ENCODE measurements at regions not wholly inside any gene's neighbourhood (a gene's known extent, or its start where the extent isn't known, plus 50 kb on each side); places are given as distances from the start of the nearest gene placed in this dataset.

- Mint-ChIP-seq H3K4me1 (ENCODE audit: low read depth) (no peaks in the 10 kb centered on the region), H3K9me3 (no peaks in the 10 kb centered on the region), H3K4me3 (no peak overlapping the region), H3K27ac (no peak overlapping the region), H3K27me3 (peaks cover 7% of the 10 kb centered on the region), H3K36me3 (ENCODE audit: low read depth) (no peaks in the 10 kb centered on the region)
- ChIA-PET POLR2A (no interaction called here), CTCF (no interaction called here)
- no peak for TF ChIP-seq CTCF (IDR thresholded peaks at IDR 0.05)
- DNase-seq (no peak), ATAC-seq (no peak)
- intact Hi-C loops (cut with micrococcal nuclease): no loop called here
These were observed 147.9 kb upstream of the GAP43 start for GRCh38 chr3:115475178-115476041.

- Mint-ChIP-seq H3K27me3 (peaks cover 8% of the 10 kb centered on the region), H3K27ac (no peak overlapping the region), H3K36me3 (ENCODE audit: low read depth) (no peaks in the 10 kb centered on the region), H3K4me3 (no peak overlapping the region), H3K9me3 (no peaks in the 10 kb centered on the region), H3K4me1 (ENCODE audit: low read depth) (no peaks in the 10 kb centered on the region)
- TF ChIP-seq CTCF (IDR thresholded peaks at IDR 0.05): no peak
- POLR2A ChIA-PET: no interaction called here
- DNase-seq (no peak), ATAC-seq (no peak)
- CTCF ChIA-PET: no interaction called here
- intact Hi-C loops (cut with micrococcal nuclease): no loop called here
These were observed 146.8 kb upstream of the GAP43 start for GRCh38 chr3:115476472-115476871.

GRCh38 chr3:115478359-115478758 lies 145.0 kb upstream of the GAP43 start:
- intact Hi-C loops (cut with micrococcal nuclease): no loop called here
- peaks cover 3% of the 10 kb centered on the region for H3K9me3 Mint-ChIP-seq
- POLR2A ChIA-PET: no interaction called here
- H3K27ac Mint-ChIP-seq: no peak overlapping the region
- H3K4me1 Mint-ChIP-seq (ENCODE audit: low read depth): no peaks in the 10 kb centered on the region
- no peak for ATAC-seq
- H3K27me3 Mint-ChIP-seq: peaks cover 5% of the 10 kb centered on the region
- DNase-seq: no peak
- CTCF ChIA-PET: no interaction called here
- no peak overlapping the region for H3K4me3 Mint-ChIP-seq
- TF ChIP-seq CTCF (IDR thresholded peaks at IDR 0.05): no peak
- no peaks in the 10 kb centered on the region for H3K36me3 Mint-ChIP-seq (ENCODE audit: low read depth)

GRCh38 chr3:115486880-115487279 lies 136.4 kb upstream of the GAP43 start:
- no peaks in the 10 kb centered on the region for H3K36me3 Mint-ChIP-seq (ENCODE audit: low read depth)
- H3K27ac Mint-ChIP-seq: no peak overlapping the region
- intact Hi-C loops (cut with micrococcal nuclease): no loop called here
- CTCF ChIA-PET: interaction anchor here (0.8 kb wide), 1 partner anchor 16 kb away, joined by 3 read pairs; no protein-coding TSS in a partner anchor
- DNase-seq: no peak
- H3K4me1 Mint-ChIP-seq (ENCODE audit: low read depth): no peaks in the 10 kb centered on the region
- H3K4me3 Mint-ChIP-seq: no peak overlapping the region
- ATAC-seq: no peak
- POLR2A ChIA-PET: no interaction called here
- no peak for TF ChIP-seq CTCF (IDR thresholded peaks at IDR 0.05)
- peaks cover 12% of the 10 kb centered on the region for H3K27me3 Mint-ChIP-seq
- peaks cover 3% of the 10 kb centered on the region for H3K9me3 Mint-ChIP-seq

GRCh38 chr3:115487968-115488367 lies 135.3 kb upstream of the GAP43 start:
- H3K4me3 Mint-ChIP-seq: no peak overlapping the region
- no peaks in the 10 kb centered on the region for H3K4me1 Mint-ChIP-seq (ENCODE audit: low read depth)
- no peaks in the 10 kb centered on the region for H3K36me3 Mint-ChIP-seq (ENCODE audit: low read depth)
- intact Hi-C loops (cut with micrococcal nuclease): no loop called here
- CTCF ChIA-PET: no interaction called here
- DNase-seq (no peak), ATAC-seq (no peak)
- POLR2A ChIA-PET: no interaction called here
- no peak for TF ChIP-seq CTCF (IDR thresholded peaks at IDR 0.05)
- no peak overlapping the region for H3K27ac Mint-ChIP-seq
- peaks cover under 1% of the 10 kb centered on the region for H3K9me3 Mint-ChIP-seq
- H3K27me3 Mint-ChIP-seq: peaks cover 11% of the 10 kb centered on the region
